Activated CD8-positive, alpha-beta memory T cell treated with anti-CD3 and anti-CD28 coated beads for 4 hours (primary cell): ENCODE measurements at regions not wholly inside any gene's neighbourhood (a gene's known extent, or its start where the extent isn't known, plus 50 kb on each side); places are given as distances from the start of the nearest gene placed in this dataset.

Experiments
- DNase-seq, 2 donors: peaks; one replicate each; pipeline ENCODE4 v3.0.0-alpha.2; 2020; ENCODE audit warnings: low read depth in 2 of 2

DNA sequence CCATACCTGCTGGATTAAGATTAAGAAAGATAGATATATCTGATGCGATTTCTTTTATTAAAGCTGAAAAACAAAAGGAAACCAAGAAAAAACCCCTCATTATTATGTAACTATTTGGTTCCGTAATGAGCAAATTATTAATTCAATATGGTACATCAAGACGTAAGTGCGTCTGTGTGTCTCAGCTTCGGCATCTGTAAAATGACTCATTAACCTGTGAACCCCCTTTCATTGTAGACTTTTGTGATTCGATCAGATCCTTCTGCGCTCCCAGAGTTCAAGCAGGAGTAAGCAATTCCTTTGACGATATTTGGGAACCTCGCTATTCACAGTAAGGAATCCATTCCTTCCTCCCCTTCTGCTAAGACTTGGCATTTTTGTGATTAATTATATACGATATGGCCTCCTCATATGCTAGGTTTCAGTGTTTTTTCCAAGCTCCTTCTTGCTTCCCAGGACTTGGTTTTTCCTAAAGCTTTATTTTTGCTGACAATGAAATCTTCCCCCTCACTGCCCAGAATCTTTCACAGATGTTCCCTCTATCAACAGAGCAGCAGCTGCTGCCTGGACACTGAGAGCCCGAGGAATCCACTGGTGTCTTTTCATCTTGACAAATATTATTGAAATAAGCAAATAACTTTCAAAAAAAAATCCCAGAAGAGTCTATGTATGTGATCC lies 171.7 kb upstream of the CELF2 start:
- DNase-seq = no peak

- no peak for DNase-seq
These were observed 171.2 kb upstream of the CELF2 start for GRCh38 chr10:10846504-10846900.

GRCh38 chr10:10847387-10847786 lies 170.3 kb upstream of the CELF2 start:
- DNase-seq = no peak

- no peak for DNase-seq
These were observed 169.1 kb upstream of the CELF2 start for GRCh38 chr10:10848488-10849111.

DNA sequence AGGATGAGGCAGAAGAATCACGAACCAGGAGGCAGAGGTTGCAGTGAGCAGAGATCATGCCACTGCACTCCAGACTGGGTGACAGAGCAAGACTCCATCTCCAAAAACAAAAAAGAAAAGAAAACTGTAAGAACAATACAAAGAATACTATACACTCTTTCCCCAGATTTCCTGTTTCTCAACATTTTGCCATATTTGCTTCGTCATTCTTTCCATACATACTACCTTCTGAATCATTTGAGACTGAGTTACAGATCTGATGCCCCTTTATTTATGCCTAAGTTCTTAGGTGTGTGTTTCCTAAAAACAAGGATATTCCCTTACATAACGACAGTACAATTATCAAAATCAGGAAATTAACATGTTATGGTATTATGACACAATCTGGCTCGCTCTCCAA lies 168.4 kb upstream of the CELF2 start:
- DNase-seq = no peak

- no peak for DNase-seq
These were observed 167.5 kb upstream of the CELF2 start for GRCh38 chr10:10850214-10850613.

DNA sequence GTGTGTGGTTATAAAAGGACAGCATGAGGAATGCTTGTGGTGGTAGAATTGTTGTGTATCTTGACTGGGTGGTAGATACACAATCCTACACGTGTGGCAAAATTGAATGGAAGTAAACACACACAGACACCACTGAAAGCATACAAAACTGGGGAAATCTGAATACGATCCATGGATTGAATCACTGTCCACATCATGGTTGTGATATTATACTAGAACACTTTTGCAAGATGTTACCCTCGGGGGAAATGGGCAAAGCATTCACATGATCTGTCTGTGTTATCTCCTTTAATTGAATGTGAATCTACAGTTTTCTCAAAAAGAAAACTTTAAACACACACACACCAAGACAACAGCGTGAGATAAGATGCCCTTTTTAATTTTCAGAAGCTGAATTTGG lies 165.2 kb upstream of the CELF2 start:
- DNase-seq = no peak

DNA sequence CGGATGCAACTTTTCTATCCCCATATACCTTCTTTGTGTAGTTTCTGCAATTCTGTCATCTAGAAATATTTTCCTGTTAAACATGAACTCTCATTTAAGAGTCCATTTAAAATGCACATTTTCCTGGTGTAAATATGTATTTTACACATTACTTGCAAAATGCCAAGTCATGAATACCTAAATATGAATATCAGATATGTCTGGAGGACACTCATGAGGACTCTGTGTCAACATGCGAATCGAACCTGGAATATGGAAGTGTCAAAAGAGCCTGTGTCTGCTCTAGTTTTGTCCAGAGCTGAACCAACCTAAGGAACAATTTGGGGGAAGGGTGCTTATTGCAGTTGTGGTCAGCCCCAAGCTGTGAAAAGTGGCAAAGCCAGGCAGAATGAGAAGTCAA lies 163.7 kb upstream of the CELF2 start:
- no peak for DNase-seq

- no peak for DNase-seq
These were observed 162.9 kb upstream of the CELF2 start for GRCh38 chr10:10854725-10855124.

DNA sequence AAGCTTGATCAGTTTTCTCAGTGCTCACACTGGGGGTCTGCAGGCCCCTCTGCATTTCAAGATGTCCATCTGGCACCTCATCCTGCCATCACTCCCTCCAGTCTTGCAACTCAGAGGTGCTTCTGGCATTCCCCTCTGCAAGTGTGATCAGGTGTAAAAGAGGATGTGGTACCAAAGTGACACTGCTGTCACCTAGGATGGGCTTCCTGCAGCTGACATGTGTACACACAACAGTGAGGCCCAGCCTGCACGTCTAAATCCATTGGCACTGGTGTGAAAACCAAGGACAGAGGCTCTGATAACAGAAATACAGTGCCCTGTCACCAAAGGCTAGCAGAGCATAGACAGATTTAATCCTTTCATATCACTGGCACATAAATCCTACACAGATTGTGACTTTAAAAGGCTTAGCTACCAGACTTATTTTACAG lies 162.5 kb upstream of the CELF2 start:
- DNase-seq = no peak

DNA sequence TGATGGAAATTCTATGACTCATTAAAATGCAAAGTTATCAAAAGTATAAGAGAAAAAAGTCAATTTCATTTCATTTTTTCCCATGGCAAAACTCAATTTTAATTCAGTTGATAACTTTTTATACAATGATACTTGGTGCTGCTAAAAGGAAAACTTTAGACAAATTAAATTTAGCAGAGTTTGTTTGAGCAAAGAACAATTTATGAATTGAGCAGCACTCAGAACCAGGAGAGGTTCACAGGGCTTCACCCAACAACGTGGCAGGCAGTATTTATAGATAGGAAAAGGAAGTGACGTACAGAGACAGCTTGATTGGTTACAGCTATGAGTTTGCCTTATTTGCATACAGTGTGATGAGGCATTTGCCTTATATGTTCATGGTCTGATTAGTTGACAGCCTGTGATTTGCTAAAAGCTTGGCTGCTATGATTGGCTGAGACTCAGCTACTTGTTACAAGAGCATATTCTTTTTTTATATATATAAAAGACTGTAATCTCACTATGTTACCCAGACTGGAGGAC lies 157.2 kb upstream of the CELF2 start:
- no peak for DNase-seq

DNA sequence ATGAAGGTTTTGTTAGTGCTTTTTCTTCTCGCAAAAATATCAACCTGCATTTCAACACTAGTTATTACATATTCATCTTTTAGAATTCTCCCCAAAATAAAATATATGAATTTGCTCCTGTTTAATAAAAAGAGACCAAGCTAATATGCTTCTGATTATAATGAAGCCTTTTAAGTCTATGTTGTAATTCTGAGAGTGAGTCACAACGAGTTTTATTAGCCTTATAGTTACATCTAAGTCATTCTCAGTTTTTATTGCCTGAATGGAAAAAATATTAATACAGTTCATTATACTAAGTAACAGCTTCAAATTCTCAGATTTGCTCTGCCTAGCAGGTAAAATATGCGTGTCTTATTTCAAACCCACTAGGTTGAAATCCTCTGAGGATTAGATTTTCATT lies 152.4 kb upstream of the CELF2 start:
- DNase-seq = no peak

DNA sequence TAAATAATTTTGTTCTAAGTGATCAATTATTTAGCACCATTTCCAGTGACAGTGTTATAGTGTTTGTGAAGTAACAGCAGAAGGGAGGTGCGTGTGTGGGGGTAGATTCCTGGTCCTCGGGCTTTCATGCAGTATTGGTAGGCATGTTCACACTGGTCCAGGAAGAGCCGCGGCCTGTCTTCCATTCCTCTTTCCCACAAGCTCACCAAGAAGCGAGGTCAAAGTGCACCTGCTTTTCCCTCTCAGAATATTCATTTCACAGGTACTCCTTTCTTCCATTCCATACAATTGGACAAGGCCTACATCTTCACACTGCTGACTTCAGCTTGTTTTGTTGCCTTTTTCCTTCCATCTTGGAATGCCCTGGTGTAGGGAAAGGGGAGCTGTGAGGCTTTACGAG lies 151.8 kb upstream of the CELF2 start:
- DNase-seq = no peak

- no peak for DNase-seq
These were observed 148.1 kb upstream of the CELF2 start for GRCh38 chr10:10869592-10869991.

DNA sequence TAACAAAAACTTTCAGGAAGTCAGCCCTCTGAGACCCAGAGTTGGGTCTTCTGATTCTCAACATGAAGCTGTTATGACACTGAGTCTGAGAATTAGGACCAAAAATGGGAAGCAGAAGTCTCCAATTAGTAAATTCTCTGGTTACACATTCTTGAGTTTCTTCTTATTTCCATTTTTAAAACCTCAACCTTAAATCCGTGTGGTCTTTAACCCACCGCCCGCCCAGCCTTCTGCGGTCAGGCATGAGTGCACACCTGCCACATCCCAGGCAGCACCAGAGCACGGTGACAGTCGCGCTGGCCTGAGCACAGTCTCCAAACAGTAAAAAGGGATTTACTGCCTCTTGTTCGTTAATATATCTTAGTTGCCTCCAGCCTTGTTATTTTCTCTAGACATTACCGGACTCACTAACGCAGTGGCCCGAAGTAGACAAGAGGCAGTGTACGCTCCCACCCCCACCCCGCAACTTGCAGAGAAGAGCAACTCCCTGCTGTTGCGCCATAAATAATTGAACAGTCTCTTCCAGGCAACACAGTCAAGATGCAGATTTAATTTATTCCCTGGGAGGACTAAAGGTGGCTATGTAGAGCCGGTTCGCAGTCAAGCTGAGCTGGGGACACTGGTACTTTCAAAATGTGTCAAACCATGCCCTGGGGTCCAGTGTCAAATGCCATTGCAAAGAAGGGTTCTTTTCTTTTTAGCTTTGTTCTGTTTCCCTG lies 147.0 kb upstream of the CELF2 start:
- DNase-seq = no peak

DNA sequence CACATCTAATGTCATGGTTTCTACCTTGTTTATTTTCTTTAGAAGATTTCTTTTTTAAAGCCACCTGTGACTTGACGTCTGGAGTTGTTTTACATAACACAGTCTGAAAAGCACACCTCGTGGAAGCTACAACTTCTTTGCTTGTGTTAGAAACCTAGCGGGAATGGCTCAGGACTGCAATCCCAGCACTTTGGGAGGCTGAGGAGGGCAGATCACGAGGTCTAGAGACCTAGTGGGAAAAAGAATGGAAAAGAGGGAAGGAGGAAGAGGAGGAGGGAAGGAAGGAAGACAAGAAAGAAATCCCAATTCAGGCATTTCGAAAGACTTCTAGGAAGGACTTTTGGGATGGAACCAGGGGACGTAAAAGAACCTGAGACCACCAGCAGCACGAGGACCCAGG lies 146.3 kb upstream of the CELF2 start:
- no peak for DNase-seq

GRCh38 chr10:10872035-10872673 lies 145.5 kb upstream of the CELF2 start:
- no peak for DNase-seq

- DNase-seq = no peak
These were observed 144.9 kb upstream of the CELF2 start for GRCh38 chr10:10872764-10873163.

- DNase-seq = no peak
These were observed 144.4 kb upstream of the CELF2 start for GRCh38 chr10:10873289-10873688.

- no peak for DNase-seq
These were observed 143.8 kb upstream of the CELF2 start for GRCh38 chr10:10873915-10874314.

- no peak for DNase-seq
These were observed 138.7 kb upstream of the CELF2 start for GRCh38 chr10:10878963-10879362.

DNA sequence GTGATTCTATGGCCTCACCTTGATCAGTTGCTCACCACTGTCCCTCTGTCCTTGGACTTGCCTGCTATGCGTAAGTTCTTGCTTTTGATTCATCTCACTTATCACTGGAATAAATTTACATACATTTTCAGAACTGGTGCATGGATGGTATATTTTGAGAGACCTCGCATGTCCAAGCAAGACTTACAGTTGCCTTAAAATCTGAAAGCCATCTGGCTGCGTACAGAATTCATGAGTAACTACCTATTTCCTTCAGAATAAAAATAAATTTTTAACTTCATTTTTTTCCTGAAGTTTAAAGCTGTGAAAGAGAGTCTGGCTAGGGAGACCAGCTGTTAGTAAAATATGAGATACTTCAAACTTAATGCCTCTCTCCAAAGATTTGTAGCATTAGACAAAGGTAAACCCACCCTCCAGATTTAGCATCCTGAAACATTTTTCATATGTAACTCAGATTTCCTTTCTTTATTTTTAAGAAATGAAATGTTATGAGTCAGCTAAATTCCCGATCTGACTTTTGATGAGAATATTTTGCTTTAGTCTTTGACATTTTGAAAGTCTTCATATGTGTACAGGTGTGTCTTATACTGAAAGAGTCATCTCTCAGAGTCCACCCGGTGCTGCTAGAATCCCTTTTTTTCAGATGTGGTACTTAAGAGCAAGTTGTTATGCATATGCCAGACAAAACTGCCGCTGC lies 136.4 kb upstream of the CELF2 start:
- no peak for DNase-seq
